ENCODE measurements at regions not wholly inside any gene's neighbourhood (a gene's known extent, or its start where the extent isn't known, plus 50 kb on each side); places are given as distances from the start of the nearest gene placed in this dataset.

DNA sequence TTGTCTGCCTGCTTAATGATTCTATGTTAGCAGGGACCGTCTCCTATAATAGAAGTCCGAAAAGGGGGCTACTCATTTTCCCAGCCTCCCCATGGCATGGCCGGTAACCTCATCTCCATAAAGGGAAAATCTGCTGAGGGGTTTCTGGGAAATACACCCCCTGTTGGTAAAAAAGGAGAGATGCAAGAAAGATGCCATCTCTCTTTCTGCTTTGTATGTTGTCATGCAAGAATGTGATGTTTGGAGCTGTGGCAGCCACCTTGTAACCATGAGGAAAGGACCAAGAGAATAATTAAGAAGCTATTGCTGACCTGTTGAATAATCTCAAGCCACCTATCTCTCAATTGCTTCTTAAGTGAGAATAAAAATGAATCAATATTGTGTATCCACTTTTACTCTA lies 94.8 kb upstream of the XYLT1 start:
- TF ChIP-seq EP300 (IDR thresholded peaks at IDR 0.05; ENCODE audit: low read depth) (no peak), CTCF (IDR thresholded peaks at IDR 0.05) (no peak), POLR2A (IDR thresholded peaks at IDR 0.05) (no peak)
